GM23248 (cell line): ENCODE measurements at regions not wholly inside any gene's neighbourhood (a gene's known extent, or its start where the extent isn't known, plus 50 kb on each side); places are given as distances from the start of the nearest gene placed in this dataset.

Source experiments
- EZH2 ChIP-seq: fragments of 200-600 bp; sonication (generic); IDR thresholded peaks from 2 replicates; pipeline ENCODE4 v1.6.1; 2018; ENCODE audit warnings: antibody characterized with exemption, mild to moderate bottlenecking; ENCODE audit not compliant: insufficient read depth, poor library complexity, severe bottlenecking
- EZH2phosphoT487 ChIP-seq: fragments of 200-600 bp; sonication (generic); IDR thresholded peaks from 2 replicates; pipeline ENCODE4 v1.6.1; 2018; ENCODE audit warnings: antibody characterized with exemption, moderate library complexity, mild to moderate bottlenecking, low read depth; ENCODE audit not compliant: insufficient read depth

GRCh38 chr21:31479714-31480113 lies 135.7 kb upstream of the TIAM1 start:
- no peak for TF ChIP-seq EZH2
- no peak for TF ChIP-seq EZH2phosphoT487
